Nephron progenitor cell (in vitro differentiated cells): ENCODE measurements at regions not wholly inside any gene's neighbourhood (a gene's known extent, or its start where the extent isn't known, plus 50 kb on each side); places are given as distances from the start of the nearest gene placed in this dataset.

ENCODE experiments used
- DNase-seq: peaks from one replicate; pipeline ENCODE4 v3.0.0; 2021
- H3K27ac Mint-ChIP-seq: 2 replicates; pipeline ENCODE4 v1.8.0; 2021; ENCODE audit warnings: mild to moderate bottlenecking, moderate library complexity, mixed read lengths
- H3K27me3 Mint-ChIP-seq: 2 replicates; pipeline ENCODE4 v1.8.0; 2021; ENCODE audit warnings: mild to moderate bottlenecking, low read depth, mixed read lengths; ENCODE audit not compliant: poor library complexity
- H3K36me3 Mint-ChIP-seq: 2 replicates; pipeline ENCODE4 v1.8.0; 2021; ENCODE audit warnings: low read depth, mixed read lengths
- H3K4me1 Mint-ChIP-seq: 2 replicates; pipeline ENCODE4 v1.8.0; 2021; ENCODE audit warnings: mixed read lengths
- H3K4me3 Mint-ChIP-seq: 2 replicates; pipeline ENCODE4 v1.8.0; 2021; ENCODE audit warnings: mild to moderate bottlenecking, moderate library complexity, mixed read lengths
- H3K9me3 Mint-ChIP-seq: 2 replicates; pipeline ENCODE4 v1.8.0; 2021; ENCODE audit warnings: mild to moderate bottlenecking, moderate library complexity, mixed read lengths
- TF ChIP-seq, protein P1 (sequence below): fragments of 200-600 bp; sonication (generic); IDR thresholded peaks from 2 replicates; pipeline ENCODE4 v1.5.0; 2021; ENCODE audit warnings: antibody characterized with exemption

DNA sequence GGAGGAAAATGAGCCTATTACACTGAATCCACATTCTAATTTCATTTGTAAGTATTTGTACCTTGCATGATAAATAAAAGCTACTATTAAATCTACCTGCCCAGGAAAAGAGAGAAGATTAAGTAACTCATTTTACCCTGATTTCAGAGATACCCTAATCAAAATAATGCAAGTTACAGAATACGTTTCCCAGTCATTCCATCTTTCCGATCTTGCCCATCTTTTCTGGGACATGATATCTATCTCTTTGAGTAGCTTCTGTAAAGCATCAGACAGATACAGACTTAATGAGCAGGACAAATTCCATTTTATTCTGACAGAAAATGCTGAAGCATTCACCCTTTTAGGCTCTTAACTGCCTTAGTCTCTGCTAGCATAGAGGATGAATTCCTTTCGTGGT lies 56.6 kb downstream of the SPRY2 start:
- peaks cover 48% of the 10 kb centered on the region for H3K36me3 Mint-ChIP-seq
- DNase-seq, result no peak
- H3K27me3 Mint-ChIP-seq, result peaks cover 3% of the 10 kb centered on the region
- H3K27ac Mint-ChIP-seq, result no peak overlapping the region
- no peak overlapping the region for H3K4me3 Mint-ChIP-seq
- TF ChIP-seq, protein P1, sequence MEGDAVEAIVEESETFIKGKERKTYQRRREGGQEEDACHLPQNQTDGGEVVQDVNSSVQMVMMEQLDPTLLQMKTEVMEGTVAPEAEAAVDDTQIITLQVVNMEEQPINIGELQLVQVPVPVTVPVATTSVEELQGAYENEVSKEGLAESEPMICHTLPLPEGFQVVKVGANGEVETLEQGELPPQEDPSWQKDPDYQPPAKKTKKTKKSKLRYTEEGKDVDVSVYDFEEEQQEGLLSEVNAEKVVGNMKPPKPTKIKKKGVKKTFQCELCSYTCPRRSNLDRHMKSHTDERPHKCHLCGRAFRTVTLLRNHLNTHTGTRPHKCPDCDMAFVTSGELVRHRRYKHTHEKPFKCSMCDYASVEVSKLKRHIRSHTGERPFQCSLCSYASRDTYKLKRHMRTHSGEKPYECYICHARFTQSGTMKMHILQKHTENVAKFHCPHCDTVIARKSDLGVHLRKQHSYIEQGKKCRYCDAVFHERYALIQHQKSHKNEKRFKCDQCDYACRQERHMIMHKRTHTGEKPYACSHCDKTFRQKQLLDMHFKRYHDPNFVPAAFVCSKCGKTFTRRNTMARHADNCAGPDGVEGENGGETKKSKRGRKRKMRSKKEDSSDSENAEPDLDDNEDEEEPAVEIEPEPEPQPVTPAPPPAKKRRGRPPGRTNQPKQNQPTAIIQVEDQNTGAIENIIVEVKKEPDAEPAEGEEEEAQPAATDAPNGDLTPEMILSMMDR, result no peak
- H3K9me3 Mint-ChIP-seq, result peaks cover 64% of the 10 kb centered on the region
- no peaks in the 10 kb centered on the region for H3K4me1 Mint-ChIP-seq

DNA sequence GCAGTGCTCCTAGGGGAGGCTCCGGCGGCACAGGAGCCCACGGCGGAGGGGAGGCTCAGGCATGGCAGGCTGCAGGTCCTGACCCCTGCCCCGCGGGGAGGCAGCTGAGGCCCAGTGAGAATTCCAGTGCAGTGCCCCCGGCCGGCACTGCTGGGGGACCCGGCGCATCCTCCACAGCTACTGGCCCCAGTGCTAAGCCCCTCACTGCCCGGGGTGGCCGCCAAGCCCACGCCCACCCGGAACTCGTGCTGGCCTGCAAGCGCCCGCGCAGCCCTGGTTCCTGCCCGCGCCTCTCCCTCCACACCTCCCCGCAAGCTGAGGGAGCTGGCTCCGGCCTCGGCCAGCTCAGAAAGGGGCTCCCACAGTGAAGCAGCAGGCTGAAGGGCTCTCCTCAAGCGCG lies 62.2 kb downstream of the SPRY2 start:
- TF ChIP-seq, protein P1, result no peak
- Mint-ChIP-seq H3K4me3 (no peak overlapping the region), H3K36me3 (peaks cover 23% of the 10 kb centered on the region), H3K27ac (no peak overlapping the region), H3K4me1 (peaks cover 36% of the 10 kb centered on the region), H3K9me3 (peaks cover 35% of the 10 kb centered on the region), H3K27me3 (peaks cover 8% of the 10 kb centered on the region)
- DNase-seq, result no peak

DNA sequence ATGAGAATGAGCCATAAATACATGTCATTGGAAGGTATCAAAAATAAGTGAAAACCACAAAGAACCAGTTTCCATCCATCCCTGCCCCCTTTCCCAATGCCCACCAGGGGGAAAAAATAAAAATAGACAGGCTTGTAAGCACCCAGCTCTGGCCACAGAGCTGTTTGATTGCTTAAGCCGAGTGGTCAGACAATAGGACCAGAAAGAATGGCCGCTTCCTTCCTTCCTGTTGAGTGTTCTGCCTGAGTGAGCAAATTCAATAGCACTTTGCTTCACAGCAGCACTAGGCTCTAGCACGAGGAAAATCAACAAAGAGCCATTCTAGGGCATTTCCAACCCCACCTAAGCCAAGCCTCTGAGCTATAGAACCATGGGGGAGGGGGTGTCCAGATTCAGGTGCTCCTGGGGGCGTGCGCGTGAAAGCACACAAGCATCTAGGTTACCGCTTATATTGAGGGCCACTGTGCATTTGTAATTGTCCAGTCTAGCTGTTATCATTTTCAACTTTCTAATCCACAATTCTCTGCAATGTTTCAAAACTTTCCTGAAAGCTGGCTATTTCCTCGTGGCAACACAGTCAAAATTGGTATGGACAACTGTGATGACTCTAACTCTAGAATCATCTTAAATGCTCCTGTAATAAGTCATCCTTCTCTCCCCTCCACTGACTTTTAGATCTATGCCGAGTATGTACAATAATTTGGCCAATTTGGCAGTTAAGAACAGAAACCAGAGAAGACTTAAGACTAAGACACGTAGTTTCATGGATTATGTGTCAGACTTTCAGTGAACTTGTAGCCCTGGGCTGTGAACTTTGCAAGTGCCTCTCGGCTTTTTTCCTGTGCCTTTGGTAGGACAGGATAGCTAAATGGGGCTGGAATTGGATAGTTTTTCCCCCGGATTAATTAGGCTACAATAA lies 64.3 kb downstream of the SPRY2 start:
- Mint-ChIP-seq H3K4me3 (peak overlapping the region; percentile 45), H3K27me3 (peaks cover 5% of the 10 kb centered on the region), H3K9me3 (peaks cover 39% of the 10 kb centered on the region), H3K4me1 (peaks cover 36% of the 10 kb centered on the region), H3K27ac (peak overlapping the region; percentile 98), H3K36me3 (peaks cover 27% of the 10 kb centered on the region)
- TF ChIP-seq, protein P1, result no peak
- DNase-seq, result peak; percentile 13

DNA sequence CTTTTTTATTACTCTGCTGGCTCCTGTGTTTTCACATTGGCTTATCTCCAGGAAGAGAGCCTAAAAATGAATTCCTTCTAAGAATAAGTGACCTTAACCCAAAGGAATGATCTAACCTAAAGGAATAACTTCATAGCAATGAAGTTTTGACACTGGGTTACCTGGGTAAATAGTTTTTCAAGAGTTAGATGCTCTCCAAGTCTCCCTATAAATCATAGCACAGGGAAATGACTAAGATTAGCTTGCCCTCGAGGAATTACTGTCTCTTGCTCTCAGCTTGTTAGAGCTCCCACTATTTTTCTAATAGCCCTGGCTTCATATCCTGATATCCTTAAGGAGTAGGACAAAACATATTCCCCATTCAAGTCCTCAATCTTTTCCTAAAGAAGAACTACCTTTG lies 66.3 kb downstream of the SPRY2 start:
- Mint-ChIP-seq H3K9me3 (peaks cover 48% of the 10 kb centered on the region), H3K36me3 (peaks cover 30% of the 10 kb centered on the region), H3K4me1 (peaks cover 36% of the 10 kb centered on the region), H3K4me3 (no peak overlapping the region), H3K27me3 (peaks cover 5% of the 10 kb centered on the region), H3K27ac (no peak overlapping the region)
- TF ChIP-seq, protein P1, result no peak
- no peak for DNase-seq

DNA sequence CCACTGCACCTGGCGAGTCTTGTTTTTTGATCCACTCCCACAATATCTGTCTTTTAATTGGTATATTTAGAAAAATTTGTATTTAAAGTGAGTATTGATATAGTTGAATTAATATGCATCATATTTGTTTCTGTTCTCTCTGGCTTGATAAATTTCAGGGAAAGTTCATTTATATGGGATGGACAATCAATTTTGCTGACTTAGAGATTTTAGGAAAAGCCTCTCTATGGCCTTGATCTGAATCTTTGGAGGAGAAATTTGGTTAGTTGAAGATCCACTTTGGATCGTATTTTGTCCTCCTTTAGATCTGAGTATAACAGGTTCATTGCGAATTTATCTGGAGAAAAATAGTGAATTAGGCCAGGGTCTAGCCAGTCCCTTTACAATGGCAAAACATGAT lies 67.2 kb downstream of the SPRY2 start:
- no peak overlapping the region for H3K27ac Mint-ChIP-seq
- peaks cover 36% of the 10 kb centered on the region for H3K4me1 Mint-ChIP-seq
- H3K9me3 Mint-ChIP-seq, result peaks cover 48% of the 10 kb centered on the region
- no peak overlapping the region for H3K4me3 Mint-ChIP-seq
- H3K36me3 Mint-ChIP-seq, result peaks cover 30% of the 10 kb centered on the region
- TF ChIP-seq, protein P1, result no peak
- no peak for DNase-seq
- peaks cover 5% of the 10 kb centered on the region for H3K27me3 Mint-ChIP-seq

DNA sequence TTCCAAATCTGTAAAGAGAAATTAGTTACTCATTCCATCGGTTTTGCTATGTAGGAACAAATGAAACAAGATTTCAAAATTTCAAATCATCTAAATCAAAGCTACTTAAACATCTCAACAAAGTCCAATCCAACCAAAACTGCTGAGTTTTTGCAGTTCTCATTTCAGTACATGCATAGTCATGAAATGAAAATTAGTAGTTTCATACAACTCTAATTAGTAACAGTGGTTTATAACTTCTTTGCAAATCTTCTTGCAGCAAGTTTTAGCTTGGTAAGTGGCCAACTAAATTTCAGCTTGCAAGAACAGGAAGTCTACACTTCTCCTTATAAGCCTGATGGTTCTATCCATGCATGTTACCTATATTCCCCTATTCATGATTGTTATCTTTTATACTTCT lies 75.6 kb downstream of the SPRY2 start:
- TF ChIP-seq, protein P1, result no peak
- no peak for DNase-seq

More for the DNA sequence above, 75.6 kb downstream of the SPRY2 start:
- peaks cover 50% of the 10 kb centered on the region for H3K9me3 Mint-ChIP-seq
- H3K27ac Mint-ChIP-seq, result no peak overlapping the region
- peaks cover 3% of the 10 kb centered on the region for H3K27me3 Mint-ChIP-seq
- peaks cover 40% of the 10 kb centered on the region for H3K36me3 Mint-ChIP-seq
- no peak overlapping the region for H3K4me3 Mint-ChIP-seq
- peaks cover 11% of the 10 kb centered on the region for H3K4me1 Mint-ChIP-seq
